Astrocyte of the cerebellum (primary cell): ENCODE measurements at regions not wholly inside any gene's neighbourhood (a gene's known extent, or its start where the extent isn't known, plus 50 kb on each side); places are given as distances from the start of the nearest gene placed in this dataset.

Experiments used
- DNase-seq: peaks from one replicate; pipeline ENCODE4 v3.0.0-alpha.2; 2011; ENCODE audit warnings: low read depth
- H3K4me3 ChIP-seq: 2 replicates; pipeline ENCODE4 v1.5.1; 2011; ENCODE audit warnings: mild to moderate bottlenecking, low read depth, low read length, moderate library complexity
- CTCF ChIP-seq: IDR thresholded peaks from 2 replicates; pipeline ENCODE4 v1.5.1; 2012; ENCODE audit warnings: low read length, low read depth, moderate library complexity, mild to moderate bottlenecking; ENCODE audit errors: missing control alignments
- in situ Hi-C: cut with HindIII; loops from 2 replicates; pipeline ENCODE4 v1.10.0; 2017; ENCODE audit warnings: low sequenced_read_pairs

DNA sequence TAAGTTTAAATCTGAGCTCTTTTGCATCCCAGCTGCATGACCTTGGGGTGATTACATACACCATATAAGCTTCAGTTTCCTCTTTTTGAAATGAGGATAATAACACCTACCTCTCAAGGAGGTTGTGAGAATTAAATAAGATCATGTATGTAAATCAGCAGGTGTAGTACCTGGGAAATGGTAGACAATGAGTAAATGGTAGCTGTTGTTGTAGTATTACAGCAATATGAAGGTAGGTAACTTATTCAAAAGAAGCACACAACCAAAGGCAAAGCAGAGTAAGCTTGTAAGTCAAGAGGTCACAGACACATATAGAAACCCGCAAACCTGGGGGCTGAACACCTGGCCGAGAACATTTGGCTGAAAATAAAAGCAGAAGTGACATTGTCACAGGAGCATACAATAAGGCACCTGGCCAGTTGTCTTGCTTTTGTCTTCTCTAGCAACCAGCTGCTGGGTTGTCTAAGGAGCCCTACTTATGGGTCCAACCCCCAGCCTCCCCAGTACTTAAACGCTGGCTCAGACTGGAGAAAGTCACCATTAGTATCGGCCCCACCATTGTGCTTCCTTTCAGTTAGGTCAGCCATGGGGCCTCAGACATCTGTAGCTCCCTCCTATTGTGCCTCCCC lies 203.6 kb upstream of the MKLN1 start:
- H3K4me3 ChIP-seq: no peak overlapping the region
- in situ Hi-C loops: no loop called here
- no peak for DNase-seq
- no peak for TF ChIP-seq CTCF

DNA sequence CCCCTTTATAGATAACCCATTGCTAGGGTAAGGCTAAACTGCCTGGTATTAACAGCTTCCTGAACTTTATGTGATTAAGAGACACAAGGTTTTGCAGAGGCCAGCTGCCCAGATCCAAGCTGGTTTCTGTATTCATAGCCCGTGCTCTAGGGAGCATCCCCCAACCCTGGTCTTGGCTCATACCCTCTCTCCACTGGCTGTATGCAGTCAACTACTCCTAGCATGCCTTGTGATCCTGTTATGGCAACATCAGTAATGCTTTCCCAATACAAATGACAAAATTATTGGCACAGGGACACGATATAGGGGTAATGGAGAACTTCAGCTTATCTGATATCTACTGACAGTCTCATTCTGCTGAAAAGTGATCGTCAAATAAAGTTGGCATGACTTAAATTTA lies 202.8 kb upstream of the MKLN1 start:
- TF ChIP-seq CTCF: no peak
- DNase-seq: no peak
- no peak overlapping the region for H3K4me3 ChIP-seq
- in situ Hi-C loops: no loop called here

DNA sequence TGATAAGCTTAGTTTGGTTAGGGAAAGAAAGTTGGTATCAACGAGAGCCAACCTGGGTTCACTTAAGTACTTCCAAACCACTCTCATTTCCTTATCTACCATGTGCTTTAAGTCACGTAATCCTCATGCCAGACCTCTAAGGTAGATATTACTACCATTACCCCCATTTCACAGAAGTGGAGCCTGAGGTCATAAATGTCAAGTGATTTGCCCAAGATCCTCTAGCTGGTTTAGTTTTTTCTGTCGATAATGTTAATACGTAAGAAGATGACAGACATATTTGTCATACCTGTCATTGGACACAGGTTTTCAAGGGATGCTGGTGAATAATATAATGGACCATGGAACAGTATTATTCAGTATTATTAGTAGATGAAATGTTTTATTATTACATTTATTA lies 197.4 kb upstream of the MKLN1 start:
- H3K4me3 ChIP-seq: no peak overlapping the region
- DNase-seq: no peak
- no peak for TF ChIP-seq CTCF
- in situ Hi-C loops: no loop called here

- in situ Hi-C loops: no loop called here
- DNase-seq: no peak
- H3K4me3 ChIP-seq: no peak overlapping the region
- TF ChIP-seq CTCF: no peak
These were observed 196.5 kb upstream of the MKLN1 start for GRCh38 chr7:131131012-131131745.

GRCh38 chr7:131131746-131132431 lies 195.8 kb upstream of the MKLN1 start:
- no peak for TF ChIP-seq CTCF
- no peak overlapping the region for H3K4me3 ChIP-seq
- no peak for DNase-seq
- in situ Hi-C loops: no loop called here

DNA sequence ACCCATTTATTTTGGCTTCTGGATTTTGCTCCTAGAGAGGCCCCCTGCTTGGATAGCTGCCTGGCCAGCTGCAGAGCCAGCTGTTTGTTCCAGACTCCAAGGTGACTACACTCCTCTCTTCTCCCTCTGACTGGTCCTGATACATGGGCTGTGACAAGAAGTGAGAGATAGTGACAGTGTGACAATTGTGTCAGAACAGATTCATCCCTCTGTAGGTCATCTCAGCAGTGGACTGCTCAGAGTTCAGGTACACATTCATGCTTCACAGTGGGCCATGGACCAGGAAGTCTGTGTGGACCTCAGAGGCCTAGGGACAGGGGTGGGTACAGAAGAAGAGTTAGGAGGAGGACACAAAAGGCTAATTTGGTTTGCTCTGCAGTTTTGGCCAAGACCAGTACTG lies 188.2 kb upstream of the MKLN1 start:
- no peak for TF ChIP-seq CTCF
- no peak for DNase-seq
- in situ Hi-C loops: no loop called here
- H3K4me3 ChIP-seq: no peak overlapping the region
